ENCODE measurements at regions not wholly inside any gene's neighbourhood (a gene's known extent, or its start where the extent isn't known, plus 50 kb on each side); places are given as distances from the start of the nearest gene placed in this dataset.
A peak's percentile ranks its signal among the peaks of the same experiment; 100 is the strongest.

GRCh38 chr13:72545030-72545719 lies 182.3 kb downstream of the MZT1 start (continued):
- peak; percentile 84 for TF ChIP-seq ZGPAT (CRISPR knock-in tag; IDR thresholded peaks at IDR 0.05)
- TF ChIP-seq FOXJ3 (CRISPR knock-in tag; IDR thresholded peaks at IDR 0.05; ENCODE audit: borderline replicate concordance) = peak; percentile 96; the same call in 1 of the 2 replicates
- TF ChIP-seq SNAPC5 (CRISPR knock-in tag; IDR thresholded peaks at IDR 0.05; ENCODE audit: borderline replicate concordance) = no peak
- TF ChIP-seq MIXL1 (CRISPR knock-in tag; IDR thresholded peaks at IDR 0.05) = peak; percentile 54
- no peak for TF ChIP-seq ZNF562 (CRISPR knock-in tag; IDR thresholded peaks at IDR 0.05; ENCODE audit: borderline replicate concordance)
- no peak for TF ChIP-seq RXRA (CRISPR knock-in tag; IDR thresholded peaks at IDR 0.05)
- peak; percentile 72 for TF ChIP-seq DRAP1 (CRISPR knock-in tag; IDR thresholded peaks at IDR 0.05)
- no peak for TF ChIP-seq ZNF281 (CRISPR knock-in tag; IDR thresholded peaks at IDR 0.05; ENCODE audit: borderline replicate concordance)
- no peak for TF ChIP-seq ZBTB38 (CRISPR knock-in tag; IDR thresholded peaks at IDR 0.05)
- no peak; the same call in 1 of the 2 replicates for TF ChIP-seq REPIN1 (CRISPR knock-in tag; IDR thresholded peaks at IDR 0.05; ENCODE audit: borderline replicate concordance, low read depth)
- TF ChIP-seq ZNF34 (CRISPR knock-in tag; IDR thresholded peaks at IDR 0.05; ENCODE audit: borderline replicate concordance) = no peak
- peak; percentile 75; the same call in 1 of the 2 replicates for TF ChIP-seq ZNF580 (CRISPR knock-in tag; IDR thresholded peaks at IDR 0.05; ENCODE audit: borderline replicate concordance, low read depth)
- no peak for TF ChIP-seq ZUFSP (CRISPR knock-in tag; IDR thresholded peaks at IDR 0.05; ENCODE audit: borderline replicate concordance)
- 0 out of 2 replicates have a peak, but pooled peaks have one; percentile 39 for TF ChIP-seq ZSCAN21 (CRISPR knock-in tag; IDR thresholded peaks at IDR 0.05; ENCODE audit: borderline replicate concordance)
- TF ChIP-seq SOX5 (CRISPR knock-in tag; IDR thresholded peaks at IDR 0.05; ENCODE audit: borderline replicate concordance) = peak; percentile 77
- no peak for TF ChIP-seq HMGA1 (CRISPR knock-in tag; conservative IDR thresholded peaks at IDR 0.05)
- no peak for TF ChIP-seq FOXP1 (IDR thresholded peaks at IDR 0.05)
- TF ChIP-seq FOXP1 (CRISPR knock-in tag; IDR thresholded peaks at IDR 0.05) = peak; percentile 64; the same call in 1 of the 2 replicates
- no peak for TF ChIP-seq ZC3H13 (CRISPR knock-in tag; IDR thresholded peaks at IDR 0.05)
- TF ChIP-seq ZNF782 (CRISPR knock-in tag; IDR thresholded peaks at IDR 0.05; ENCODE audit: borderline replicate concordance) = no peak
- TF ChIP-seq ZFP41 (CRISPR knock-in tag; IDR thresholded peaks at IDR 0.05; ENCODE audit: borderline replicate concordance) = no peak
- no peak for TF ChIP-seq ZNF143 (CRISPR knock-in tag; IDR thresholded peaks at IDR 0.05)
